NCI-H146 (cell line): ENCODE measurements at regions not wholly inside any gene's neighbourhood (a gene's known extent, or its start where the extent isn't known, plus 50 kb on each side); places are given as distances from the start of the nearest gene placed in this dataset.
"Not testable (repeated sequence)": the region's sequence is repeated elsewhere in the genome, so short reads cannot be mapped to it uniquely, and the experiment has no call there.

Experiments
- DNase-seq: peaks from one replicate; lab custom pipeline; 2025; lab: John Stamatoyannopoulos, UW

GRCh38 chr7:119266790-119267189, 1006.2 kb upstream of the KCND2 start:
- DNase-seq: not testable (repeated sequence)

GRCh38 chr7:119270045-119270464, 1002.9 kb upstream of the KCND2 start:
- DNase-seq: peak; percentile 70

GRCh38 chr7:119270644-119271043, 1002.3 kb upstream of the KCND2 start:
- DNase-seq: no peak

GRCh38 chr7:119271147-119271779, 1001.7 kb upstream of the KCND2 start:
- DNase-seq: no peak

GRCh38 chr7:119281181-119281846, 991.7 kb upstream of the KCND2 start:
- no peak for DNase-seq

GRCh38 chr7:119283353-119283752, 989.6 kb upstream of the KCND2 start:
- DNase-seq: no peak

- no peak for DNase-seq
These were observed 984.6 kb upstream of the KCND2 start for GRCh38 chr7:119288416-119288815.

- not testable (repeated sequence) for DNase-seq
These were observed 972.6 kb upstream of the KCND2 start for GRCh38 chr7:119300341-119300740.

- DNase-seq: no peak
These were observed 952.7 kb upstream of the KCND2 start for GRCh38 chr7:119320316-119320715.

- DNase-seq: no peak
These were observed 943.3 kb upstream of the KCND2 start for GRCh38 chr7:119329715-119330114.

GRCh38 chr7:119335405-119335804, 937.6 kb upstream of the KCND2 start:
- DNase-seq: no peak

- DNase-seq: no peak
These were observed 931.2 kb upstream of the KCND2 start for GRCh38 chr7:119341822-119342221.

- no peak for DNase-seq
These were observed 929.7 kb upstream of the KCND2 start for GRCh38 chr7:119343289-119343688.

GRCh38 chr7:119344466-119344865, 928.5 kb upstream of the KCND2 start:
- DNase-seq: no peak

GRCh38 chr7:119348491-119348890, 924.5 kb upstream of the KCND2 start:
- DNase-seq: no peak

- DNase-seq: no peak
These were observed 922.6 kb upstream of the KCND2 start for GRCh38 chr7:119350334-119350733.

GRCh38 chr7:119351320-119351719, 921.7 kb upstream of the KCND2 start:
- DNase-seq: no peak

- DNase-seq: no peak
These were observed 898.5 kb upstream of the KCND2 start for GRCh38 chr7:119374436-119374835.

GRCh38 chr7:119377861-119378260, 895.1 kb upstream of the KCND2 start:
- DNase-seq: no peak

- DNase-seq: no peak
These were observed 890.2 kb upstream of the KCND2 start for GRCh38 chr7:119382726-119383125.

GRCh38 chr7:119395024-119395423, 878.0 kb upstream of the KCND2 start:
- no peak for DNase-seq

- DNase-seq: no peak
These were observed 875.8 kb upstream of the KCND2 start for GRCh38 chr7:119397156-119397555.

GRCh38 chr7:119408596-119408995, 864.4 kb upstream of the KCND2 start:
- DNase-seq: no peak

- DNase-seq: no peak
These were observed 859.6 kb upstream of the KCND2 start for GRCh38 chr7:119413314-119413805.
